ENCODE measurements at regions not wholly inside any gene's neighbourhood (a gene's known extent, or its start where the extent isn't known, plus 50 kb on each side); places are given as distances from the start of the nearest gene placed in this dataset.

- no peak for DNase-seq (ENCODE audit: low read depth)
- in situ Hi-C loops (cut with HindIII; ENCODE audit: low pct_unique_long_range_greater_than_20kb, low sequenced_read_pairs), result no loop called here
Measured at GRCh38 chr4:8776366-8776765, 95.3 kb downstream of the HMX1 start.

- in situ Hi-C loops (cut with HindIII; ENCODE audit: low pct_unique_long_range_greater_than_20kb, low sequenced_read_pairs), result no loop called here
- no peak for DNase-seq (ENCODE audit: low read depth)
Measured at GRCh38 chr4:8775751-8776355, 95.8 kb downstream of the HMX1 start.

- DNase-seq (ENCODE audit: low read depth), result no peak
- in situ Hi-C loops (cut with HindIII; ENCODE audit: low pct_unique_long_range_greater_than_20kb, low sequenced_read_pairs), result no loop called here
Measured at GRCh38 chr4:8775121-8775520, 96.5 kb downstream of the HMX1 start.

DNA sequence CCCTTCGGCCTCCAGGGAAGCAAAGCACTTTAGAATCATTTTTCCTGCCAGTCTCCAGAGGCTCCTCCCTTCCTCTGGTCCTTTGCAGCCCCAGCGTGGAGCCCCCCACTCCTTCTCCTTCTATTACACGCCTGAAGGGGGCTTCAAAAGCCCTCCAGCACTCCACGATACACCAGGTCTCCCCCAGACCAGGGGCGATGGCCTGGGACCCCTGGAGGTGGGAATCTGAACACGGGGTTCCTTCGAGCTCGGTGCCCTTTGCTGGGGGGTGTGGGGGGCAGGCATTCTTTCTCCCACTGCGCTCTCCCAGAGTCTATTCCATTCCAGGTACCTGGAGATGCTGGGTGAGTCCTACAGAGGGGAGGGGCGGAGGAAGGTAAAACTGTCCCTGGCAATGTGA lies 97.6 kb downstream of the HMX1 start:
- in situ Hi-C loops (cut with HindIII; ENCODE audit: low pct_unique_long_range_greater_than_20kb, low sequenced_read_pairs), result no loop called here
- DNase-seq (ENCODE audit: low read depth), result no peak

GRCh38 chr4:8773124-8773931 lies 98.3 kb downstream of the HMX1 start:
- DNase-seq (ENCODE audit: low read depth), result no peak
- in situ Hi-C loops (cut with HindIII; ENCODE audit: low pct_unique_long_range_greater_than_20kb, low sequenced_read_pairs), result no loop called here

DNA sequence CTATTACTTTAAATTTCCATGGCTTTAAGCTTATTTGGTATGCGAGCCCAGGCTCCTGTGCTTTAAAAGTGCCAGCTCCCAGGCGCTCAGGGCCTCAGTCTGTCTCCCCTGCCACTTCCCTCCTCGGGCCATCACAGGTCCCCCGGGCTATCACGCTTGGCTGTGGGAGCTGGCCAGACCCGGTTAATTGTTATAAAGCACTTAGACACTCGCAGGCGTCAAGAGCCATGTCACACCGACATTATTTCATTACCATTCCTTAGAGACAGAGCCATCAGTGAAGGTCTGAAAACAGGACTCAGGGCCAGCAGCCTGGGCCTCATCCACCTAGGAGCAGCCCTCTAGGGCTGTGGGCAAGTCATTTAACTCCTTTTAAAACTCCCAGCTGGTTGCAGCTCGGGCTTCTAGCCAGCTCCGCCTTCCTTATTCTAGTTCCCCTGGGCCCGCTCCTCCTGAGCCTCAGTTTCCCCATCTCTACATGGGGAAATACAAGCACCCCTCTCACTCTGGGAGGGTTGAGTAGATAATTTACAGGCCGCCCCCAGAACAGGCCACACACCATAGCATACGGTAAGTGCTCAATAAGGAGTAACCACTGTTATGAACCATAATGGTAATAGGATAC lies 99.0 kb downstream of the HMX1 start:
- in situ Hi-C loops (cut with HindIII; ENCODE audit: low pct_unique_long_range_greater_than_20kb, low sequenced_read_pairs), result no loop called here
- DNase-seq (ENCODE audit: low read depth), result no peak

GRCh38 chr4:8771666-8772065 lies 100.0 kb downstream of the HMX1 start:
- in situ Hi-C loops (cut with HindIII; ENCODE audit: low pct_unique_long_range_greater_than_20kb, low sequenced_read_pairs), result no loop called here
- no peak for DNase-seq (ENCODE audit: low read depth)

DNA sequence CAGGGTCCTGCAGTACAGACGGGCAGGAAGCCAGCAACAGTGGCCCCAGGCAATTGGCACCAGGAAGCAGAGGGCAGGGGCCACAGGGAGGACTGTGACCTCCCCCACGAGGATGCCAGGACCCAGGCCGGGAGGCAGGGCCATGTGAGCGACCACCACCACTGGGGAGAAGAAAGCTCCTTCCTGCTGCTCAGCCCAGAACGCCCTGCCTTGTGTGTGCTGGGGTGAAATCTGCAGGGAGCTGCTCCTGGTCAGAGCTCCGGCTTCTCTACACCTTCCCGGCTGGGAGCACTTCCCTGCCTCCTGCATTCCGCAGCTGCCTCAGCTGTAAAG lies 100.4 kb downstream of the HMX1 start:
- DNase-seq (ENCODE audit: low read depth), result no peak
- in situ Hi-C loops (cut with HindIII; ENCODE audit: low pct_unique_long_range_greater_than_20kb, low sequenced_read_pairs), result no loop called here

DNA sequence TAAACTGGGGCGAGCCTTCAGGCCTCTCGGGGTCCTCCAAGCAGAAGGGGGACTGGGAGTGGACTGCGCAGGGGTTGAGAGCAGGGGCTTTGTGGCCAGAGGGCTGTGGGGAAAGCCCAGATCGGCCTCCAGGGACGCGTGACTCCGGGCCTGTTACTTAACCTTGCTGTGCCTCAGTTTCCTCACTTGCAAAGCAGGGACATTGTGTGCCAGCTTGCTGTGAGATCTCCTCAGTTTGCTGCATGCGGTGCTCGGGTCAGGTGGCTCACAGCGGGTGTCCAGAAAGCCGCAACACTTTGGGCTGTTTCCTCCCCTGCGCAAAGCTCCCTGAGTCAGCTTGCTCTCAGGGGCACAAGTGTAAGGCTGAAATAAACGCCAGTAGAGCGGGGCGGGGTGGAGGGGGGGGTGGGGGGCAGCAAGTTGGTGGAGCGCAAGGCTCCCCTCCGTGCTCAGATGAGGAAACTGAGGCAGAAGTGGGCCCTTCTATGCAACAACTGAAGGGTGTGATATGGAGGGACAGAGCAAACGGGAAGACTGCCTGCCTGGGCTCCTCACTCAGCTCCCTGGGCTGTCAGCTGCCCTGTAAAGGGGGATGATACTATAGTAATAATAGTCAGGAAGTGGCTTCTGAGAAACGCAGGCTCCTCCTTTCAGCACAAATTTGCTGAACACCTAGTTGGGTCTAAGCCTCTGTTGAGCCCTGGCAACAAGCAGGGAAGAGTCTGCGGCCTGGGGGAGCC lies 101.0 kb downstream of the HMX1 start:
- in situ Hi-C loops (cut with HindIII; ENCODE audit: low pct_unique_long_range_greater_than_20kb, low sequenced_read_pairs), result no loop called here
- DNase-seq (ENCODE audit: low read depth), result no peak

DNA sequence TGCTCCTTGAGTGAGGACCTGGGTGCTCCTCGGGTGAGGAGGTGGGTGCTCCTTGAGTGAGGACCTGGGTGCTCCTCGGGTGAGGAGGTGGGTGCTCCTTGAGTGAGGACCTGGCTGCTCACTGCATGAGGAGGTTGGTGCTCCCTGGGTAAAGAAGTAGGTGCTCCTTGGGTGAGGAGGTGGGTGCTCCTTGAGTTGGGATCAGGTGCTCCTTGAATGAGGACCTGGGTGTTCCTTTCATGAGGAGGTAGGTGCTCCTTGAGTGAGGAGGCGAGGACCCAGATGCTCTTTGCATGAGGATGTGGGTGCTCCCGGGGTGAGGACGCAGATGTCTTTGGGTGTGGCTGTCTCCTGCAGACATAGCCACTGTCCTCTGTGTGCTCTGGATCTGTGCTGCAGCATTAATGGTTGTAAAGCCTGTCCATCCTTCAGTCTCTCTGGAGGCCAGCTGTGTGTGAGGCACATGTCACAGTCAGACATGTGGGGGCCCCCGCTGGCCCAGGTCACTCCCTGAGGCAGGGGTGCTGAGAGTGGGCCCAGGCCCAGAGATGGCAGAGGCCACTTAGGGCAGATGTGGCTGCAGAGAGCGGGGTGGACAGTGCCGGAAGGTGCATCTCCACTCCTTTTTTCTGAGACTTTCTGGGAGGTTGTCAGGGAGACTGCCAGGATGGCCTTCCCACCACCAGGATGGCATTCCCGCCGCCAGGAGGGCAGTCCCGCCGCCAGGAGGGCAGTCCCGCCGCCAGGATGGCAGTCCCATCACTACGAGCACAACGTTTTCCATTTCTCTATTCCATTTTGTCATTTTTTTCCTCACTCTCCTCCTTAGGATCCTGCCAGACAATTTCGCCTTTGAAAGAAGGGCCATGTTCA lies 101.8 kb downstream of the HMX1 start:
- DNase-seq (ENCODE audit: low read depth), result no peak
- in situ Hi-C loops (cut with HindIII; ENCODE audit: low pct_unique_long_range_greater_than_20kb, low sequenced_read_pairs), result no loop called here

- in situ Hi-C loops (cut with HindIII; ENCODE audit: low pct_unique_long_range_greater_than_20kb, low sequenced_read_pairs), result no loop called here
- DNase-seq (ENCODE audit: low read depth), result no peak
Measured at GRCh38 chr4:8768357-8768999, 103.2 kb downstream of the HMX1 start.

GRCh38 chr4:8766610-8767009 lies 105.0 kb downstream of the HMX1 start:
- in situ Hi-C loops (cut with HindIII; ENCODE audit: low pct_unique_long_range_greater_than_20kb, low sequenced_read_pairs), result no loop called here
- DNase-seq (ENCODE audit: low read depth), result no peak

DNA sequence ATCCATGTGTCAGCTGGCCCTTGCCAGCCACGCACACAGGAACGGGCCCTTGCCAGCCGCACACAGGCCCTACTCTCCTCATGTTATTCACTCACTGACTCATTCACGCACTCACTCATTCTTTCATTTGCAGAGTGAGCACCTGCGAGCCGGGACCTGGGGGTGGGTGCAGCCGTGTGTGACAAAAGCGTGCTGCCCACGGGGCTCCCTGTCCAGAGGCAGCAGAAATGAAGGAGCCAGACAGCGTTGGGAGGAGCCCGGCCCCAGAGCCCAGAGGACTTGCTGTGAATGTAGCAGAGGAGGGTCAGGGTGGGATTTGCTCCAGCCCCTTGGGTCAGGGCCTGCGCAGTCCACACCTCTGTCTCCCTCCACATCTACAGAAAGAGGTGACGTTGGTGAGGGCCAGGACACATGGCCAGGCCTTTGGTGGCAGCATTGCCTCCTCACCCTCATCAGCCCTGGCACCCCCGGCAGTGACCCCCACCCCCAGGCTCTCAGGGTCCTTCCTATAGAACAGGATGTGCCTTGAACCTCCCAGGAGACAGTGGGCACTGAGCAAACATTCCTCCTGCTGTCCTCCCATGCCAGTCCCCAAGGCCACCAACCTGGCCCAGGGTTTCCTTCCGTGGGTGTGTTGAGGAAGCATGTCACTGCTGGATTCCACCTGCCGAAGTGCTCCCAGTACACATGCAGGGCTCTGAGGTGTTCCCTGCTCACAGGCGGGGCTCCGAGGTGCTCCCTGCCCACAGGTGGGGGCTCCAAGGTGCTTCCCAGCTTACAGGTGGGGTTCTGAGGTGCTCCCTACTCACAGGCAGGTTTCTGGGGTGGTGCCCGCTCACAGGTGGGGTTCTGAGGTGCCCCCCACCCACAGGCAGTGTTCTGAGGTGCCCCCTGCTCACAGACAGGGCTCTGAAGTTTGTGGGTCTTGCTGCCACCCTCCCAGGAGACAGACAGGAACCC lies 105.7 kb downstream of the HMX1 start:
- in situ Hi-C loops (cut with HindIII; ENCODE audit: low pct_unique_long_range_greater_than_20kb, low sequenced_read_pairs), result no loop called here
- peak; percentile 43 for DNase-seq (ENCODE audit: low read depth)

GRCh38 chr4:8765084-8765483 lies 106.6 kb downstream of the HMX1 start:
- no peak for DNase-seq (ENCODE audit: low read depth)
- in situ Hi-C loops (cut with HindIII; ENCODE audit: low pct_unique_long_range_greater_than_20kb, low sequenced_read_pairs), result no loop called here

DNA sequence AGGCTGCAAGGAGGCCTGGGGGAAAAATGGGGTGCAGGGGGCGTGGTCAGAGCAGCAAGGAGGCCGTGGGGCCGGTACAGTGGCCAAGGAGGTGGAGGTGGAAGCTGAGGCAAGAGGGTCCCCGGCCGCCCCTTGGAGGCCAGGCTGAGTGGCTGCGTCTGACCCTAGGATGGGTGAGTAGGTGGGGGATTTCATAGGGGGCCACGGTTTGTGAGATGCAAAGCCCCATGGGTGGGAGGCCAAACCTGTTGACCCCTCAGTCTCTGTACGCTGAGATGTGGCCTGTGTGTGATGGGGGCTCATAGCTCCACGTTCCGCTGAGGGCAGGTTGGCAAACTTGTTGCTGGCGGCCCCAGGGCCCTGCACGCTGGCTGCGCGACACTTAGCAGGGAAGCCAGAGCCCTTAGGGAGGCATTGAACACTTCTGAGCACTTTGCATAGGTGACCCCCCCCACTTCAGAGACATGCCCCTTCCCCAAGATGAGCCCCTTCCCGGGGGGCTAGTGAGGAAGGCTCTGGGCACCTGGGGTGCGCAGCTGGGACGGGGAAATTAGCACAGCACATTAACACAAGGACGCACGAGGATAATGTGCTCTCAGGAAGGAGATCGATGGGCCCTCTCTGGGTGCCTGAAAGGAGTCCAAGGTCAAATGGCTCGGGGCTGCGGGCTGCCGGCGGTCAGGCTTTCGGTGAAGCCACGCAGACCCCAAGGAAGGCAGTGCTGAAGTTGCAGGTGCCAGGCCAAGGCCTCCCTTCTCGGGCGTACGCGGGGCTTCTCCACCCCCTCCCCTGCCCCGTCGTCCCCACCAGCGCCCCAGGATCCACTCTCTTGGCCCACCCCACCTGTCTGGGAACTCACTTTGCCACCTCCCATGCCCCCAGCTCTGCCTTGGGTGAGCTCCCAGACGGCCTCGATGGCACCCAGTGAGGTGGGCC lies 107.4 kb downstream of the HMX1 start:
- in situ Hi-C loops (cut with HindIII; ENCODE audit: low pct_unique_long_range_greater_than_20kb, low sequenced_read_pairs), result no loop called here
- no peak for DNase-seq (ENCODE audit: low read depth)

All from Caki2 (cell line).